Stimulated activated CD4-positive, alpha-beta T cell treated with anti-CD3 and anti-CD28 coated beads, Interleukin-15, amount 100 ng/mL, for 48 hours (primary cell): ENCODE measurements at regions not wholly inside any gene's neighbourhood (a gene's known extent, or its start where the extent isn't known, plus 50 kb on each side); places are given as distances from the start of the nearest gene placed in this dataset.

Source experiments
- DNase-seq, 2 donors: peaks; one replicate each; pipeline ENCODE4 v3.0.0-alpha.2; 2020; ENCODE audit warnings: low read depth in 2 of 2

- no peak for DNase-seq
These were observed 109.2 kb upstream of the ETS2 start for GRCh38 chr21:38696579-38696978.

DNA sequence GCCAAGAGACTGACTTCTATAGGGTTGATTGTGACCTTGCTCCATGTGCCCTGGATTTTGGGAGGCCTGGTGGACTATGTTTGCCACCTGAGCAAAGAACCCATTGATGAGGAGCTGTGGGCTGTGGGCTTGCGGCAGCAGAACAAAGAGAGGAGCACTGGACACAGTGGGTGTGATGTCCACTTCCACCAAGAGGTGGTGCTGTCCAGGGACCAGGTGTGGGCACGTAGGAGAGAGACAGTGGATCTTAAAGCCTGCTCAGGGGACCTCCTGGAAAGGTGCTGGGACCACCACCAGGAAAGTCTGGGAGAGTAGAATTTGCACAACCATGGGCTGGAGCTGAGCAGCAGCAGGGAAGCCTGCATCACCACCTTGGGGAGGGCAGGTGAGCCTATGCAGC is 106.7 kb upstream of the ETS2 start:
- DNase-seq, result no peak

DNA sequence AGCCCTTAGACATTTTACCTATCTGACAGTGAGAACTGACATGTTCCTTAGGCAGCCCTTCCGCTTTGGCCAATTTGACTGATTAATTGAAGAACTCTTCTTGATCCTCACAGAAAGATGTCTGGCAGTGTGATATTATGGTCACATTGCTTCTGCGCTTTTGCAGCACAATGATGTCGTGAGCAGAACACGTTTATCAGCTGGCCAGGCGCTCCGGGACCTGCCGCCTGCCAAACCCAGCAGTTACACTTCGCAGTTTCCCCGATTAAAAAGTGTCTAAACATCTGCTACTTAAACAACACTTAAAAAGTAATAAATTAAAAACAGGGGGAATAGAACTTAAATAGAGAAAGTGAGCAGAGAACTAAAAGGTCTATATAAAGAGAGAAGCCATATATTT is 103.5 kb upstream of the ETS2 start:
- DNase-seq, result no peak

DNA sequence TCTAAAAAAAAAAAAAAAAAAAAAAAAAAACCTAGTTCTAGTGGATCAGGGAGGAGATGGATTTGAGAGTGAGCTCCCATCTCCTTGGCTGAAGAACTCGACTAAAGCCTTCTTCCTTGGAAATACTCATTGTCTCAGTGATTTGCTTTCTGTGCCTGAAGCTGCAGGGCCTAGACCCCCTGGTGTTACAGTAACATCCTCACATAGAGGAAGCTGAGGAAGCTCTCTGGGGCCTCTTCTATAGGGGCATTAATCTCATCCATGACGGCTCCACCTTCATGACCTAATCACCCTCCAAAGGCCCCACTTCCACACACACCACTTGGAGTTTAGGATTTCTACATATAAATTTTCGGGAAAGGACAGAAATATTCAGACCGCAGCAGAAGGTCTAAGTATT is 95.9 kb upstream of the ETS2 start:
- DNase-seq, result no peak

- DNase-seq, result no peak
These were observed 93.7 kb upstream of the ETS2 start for GRCh38 chr21:38712071-38712470.

DNA sequence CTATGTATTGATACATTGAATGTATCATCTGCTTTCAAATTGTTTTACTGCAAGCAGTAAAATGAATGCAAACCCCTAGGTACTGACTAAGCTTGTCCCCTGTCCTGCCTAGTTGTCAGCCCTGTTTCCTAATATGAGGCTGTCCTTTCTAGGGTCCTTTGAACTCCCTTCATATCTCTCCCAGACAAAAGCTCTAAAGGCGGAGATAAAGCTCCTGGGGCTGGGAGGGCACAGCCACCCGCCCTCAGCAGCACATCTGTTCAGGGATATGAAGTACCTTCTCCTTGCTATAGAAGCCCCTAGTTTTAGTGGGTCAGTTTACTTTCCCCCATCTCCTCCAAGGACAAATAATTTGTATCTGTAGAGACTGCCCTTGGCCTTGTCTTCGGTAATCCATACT is 93.1 kb upstream of the ETS2 start:
- DNase-seq, result no peak

DNA sequence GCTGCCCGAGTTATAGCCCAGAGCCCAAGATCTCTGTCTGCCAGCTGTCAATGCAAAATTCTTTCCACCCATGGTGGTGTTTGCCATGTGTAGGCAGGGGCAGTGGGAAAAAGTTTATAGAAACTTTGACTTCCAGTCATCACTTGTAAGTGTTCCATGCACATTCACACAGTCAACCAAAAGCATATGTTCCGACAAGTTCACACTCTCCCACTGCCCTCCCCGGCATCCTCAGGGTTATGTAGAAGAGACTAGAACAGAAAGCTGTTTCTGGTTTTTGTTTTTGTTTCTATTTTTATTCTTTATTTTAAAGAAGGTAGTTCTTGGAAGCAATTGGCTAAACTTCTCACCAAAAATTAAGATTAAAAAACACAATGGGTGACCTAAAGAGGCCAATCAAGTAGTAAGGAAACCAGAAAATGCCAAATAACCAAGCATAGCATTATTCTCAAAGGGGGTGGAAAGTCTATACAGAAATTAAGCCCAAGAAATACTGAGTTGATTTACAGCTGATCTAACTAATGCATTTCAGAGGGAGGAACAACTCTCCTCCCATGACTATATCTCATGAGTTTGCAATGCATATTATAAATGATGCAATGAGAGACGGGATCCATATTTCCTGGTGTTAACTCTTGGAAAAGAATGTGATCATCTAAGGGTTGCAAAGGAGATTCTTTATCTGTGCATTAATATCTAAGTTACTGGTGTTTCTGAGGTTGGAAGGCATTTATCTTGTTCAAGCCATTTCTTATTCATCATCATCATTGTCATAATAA is 91.5 kb upstream of the ETS2 start:
- DNase-seq, result no peak

DNA sequence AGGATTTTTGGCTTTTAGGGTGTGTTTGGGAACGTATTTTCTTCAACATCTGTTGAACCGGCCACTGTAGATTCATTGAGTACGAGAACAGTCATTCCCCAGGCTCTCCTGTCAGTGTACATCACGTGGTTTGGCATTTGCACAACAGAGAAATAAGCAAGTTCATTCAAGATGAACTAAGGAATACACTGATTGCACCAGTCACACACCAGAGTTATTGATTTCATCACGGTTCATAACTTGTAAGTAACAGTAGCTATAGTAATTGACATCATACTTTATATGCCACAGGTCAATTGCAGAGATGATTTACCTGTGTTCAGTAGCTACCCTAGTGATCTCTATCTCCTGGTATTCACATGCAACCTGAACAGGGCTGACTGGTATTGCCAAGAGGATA is 90.7 kb upstream of the ETS2 start:
- no peak for DNase-seq

GRCh38 chr21:38716088-38716487 is 89.6 kb upstream of the ETS2 start:
- DNase-seq, result no peak

- no peak for DNase-seq
These were observed 88.8 kb upstream of the ETS2 start for GRCh38 chr21:38716942-38717341.

DNA sequence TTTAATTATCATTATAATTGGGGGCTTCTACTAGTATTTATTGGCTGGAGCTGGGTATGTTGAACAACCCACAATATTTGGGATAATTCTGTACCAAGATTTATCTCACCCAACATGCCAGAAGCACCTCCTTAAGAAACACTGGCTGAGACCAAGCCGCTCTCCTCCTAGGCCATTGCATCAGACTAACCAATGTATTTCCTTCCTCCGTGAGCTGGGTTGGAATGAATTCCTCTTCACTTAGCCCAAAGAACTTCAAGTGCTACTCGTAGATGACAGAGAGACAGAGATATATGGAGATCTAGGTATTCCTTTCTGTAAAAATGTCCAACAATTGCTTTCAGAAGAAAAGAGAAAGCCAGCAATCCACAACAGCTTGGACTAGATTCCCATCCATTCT is 87.2 kb upstream of the ETS2 start:
- no peak for DNase-seq

DNA sequence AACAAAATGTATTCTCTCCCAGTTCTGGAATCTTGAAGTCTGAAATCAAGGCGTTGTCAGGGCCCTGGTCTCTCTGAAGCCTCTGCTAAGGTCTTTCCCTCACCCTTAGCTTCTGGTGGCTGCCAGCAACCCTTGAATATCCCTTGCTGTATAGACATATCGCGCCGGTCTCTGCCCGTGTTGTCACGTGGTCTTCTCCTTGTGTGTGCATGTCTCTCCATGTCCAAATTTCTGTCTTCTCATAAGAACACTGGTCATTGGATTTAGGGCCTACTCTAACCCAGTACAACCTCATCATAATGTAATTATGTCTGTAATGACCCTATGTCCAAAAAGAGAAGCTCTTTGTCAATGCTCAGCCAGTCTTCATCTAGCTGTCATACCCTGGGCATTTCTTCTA is 85.7 kb upstream of the ETS2 start:
- DNase-seq, result no peak

DNA sequence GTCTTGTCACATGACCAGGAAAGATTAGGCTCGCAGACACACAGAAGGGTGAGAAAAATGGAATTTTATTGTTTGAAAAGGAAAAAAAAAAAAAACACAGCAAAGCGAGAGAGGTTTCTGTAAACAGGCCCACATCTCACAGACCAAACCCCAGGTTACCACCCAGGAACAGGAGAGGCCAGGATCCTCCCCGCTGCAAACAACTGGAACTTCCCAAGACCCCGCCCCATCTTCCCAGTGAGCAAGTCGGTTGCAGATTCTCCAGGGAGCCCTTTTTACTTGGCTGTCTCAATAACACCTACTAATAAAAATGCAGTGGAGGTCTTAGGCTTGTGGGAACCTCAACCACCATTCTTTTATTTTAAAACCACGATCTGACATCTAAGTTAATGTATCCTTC is 84.7 kb upstream of the ETS2 start:
- no peak for DNase-seq

DNA sequence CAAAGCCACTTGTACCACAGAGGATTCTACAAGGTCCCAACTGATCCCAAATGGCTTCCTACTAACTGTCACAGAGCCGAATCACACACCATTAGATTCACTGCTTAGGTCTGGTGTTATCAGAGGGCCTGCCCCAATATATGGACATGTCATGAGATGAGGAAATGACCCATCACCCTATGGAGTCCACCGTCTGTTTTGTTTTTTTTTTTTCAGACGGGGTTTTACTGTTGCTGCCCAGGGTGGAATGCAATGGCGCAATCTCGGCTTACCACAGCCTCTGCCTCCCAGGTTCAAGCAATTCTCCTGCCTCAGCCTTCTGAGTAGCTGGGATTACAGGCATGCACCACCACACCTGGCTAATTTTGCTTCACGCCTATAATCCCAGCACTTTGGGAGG is 83.8 kb upstream of the ETS2 start:
- DNase-seq, result no peak

DNA sequence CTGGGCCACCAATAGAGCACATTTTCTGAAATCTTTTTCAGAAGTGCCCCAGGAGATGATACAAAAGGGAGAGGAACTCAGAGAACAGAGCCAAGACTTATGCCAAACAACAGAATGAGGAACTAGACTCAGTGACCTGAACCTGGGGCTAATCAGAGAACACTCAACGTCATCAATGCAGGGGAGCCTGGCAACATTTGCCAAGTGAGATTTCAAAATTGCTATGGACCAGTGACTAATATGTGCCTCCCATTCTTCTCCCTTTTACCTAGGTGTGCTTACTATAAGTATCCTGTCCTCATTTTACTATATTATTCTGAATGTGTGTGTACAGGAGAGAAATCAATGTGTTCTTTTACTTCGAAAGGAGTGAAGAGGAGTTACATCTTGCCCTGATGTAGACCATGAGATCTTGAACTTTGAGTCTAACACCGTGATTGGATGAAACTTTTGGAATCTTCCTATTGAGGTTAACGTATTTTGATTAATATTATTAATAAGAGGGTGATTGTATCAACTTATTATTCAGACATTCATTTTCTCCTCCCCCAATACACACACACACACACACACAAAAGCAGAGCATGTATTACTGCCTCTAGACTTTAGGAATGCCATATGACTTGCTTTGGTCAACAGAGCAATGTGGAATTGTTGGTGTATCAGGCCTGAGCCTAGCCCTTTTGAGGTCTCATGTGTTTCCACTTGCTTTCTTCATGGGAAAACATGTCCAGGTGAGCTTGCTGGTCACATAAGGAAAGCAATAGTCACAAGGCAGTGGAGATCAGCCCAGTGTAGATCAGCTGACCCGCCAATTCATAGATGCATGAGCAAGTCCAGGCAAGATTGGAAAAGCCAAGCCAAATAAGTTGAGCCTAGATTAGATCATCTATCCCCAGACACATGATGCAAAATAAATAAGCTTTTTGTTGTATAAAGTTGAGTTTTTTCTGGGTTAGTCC is 80.3 kb upstream of the ETS2 start:
- DNase-seq, result no peak

- no peak for DNase-seq
These were observed 79.2 kb upstream of the ETS2 start for GRCh38 chr21:38726482-38726881.

- DNase-seq, result no peak
These were observed 76.4 kb upstream of the ETS2 start for GRCh38 chr21:38729291-38729690.

- DNase-seq, result no peak
These were observed 75.9 kb upstream of the ETS2 start for GRCh38 chr21:38729754-38730379.

GRCh38 chr21:38733972-38734546 is 71.7 kb upstream of the ETS2 start:
- DNase-seq, result peak; percentile 14 to 60

DNA sequence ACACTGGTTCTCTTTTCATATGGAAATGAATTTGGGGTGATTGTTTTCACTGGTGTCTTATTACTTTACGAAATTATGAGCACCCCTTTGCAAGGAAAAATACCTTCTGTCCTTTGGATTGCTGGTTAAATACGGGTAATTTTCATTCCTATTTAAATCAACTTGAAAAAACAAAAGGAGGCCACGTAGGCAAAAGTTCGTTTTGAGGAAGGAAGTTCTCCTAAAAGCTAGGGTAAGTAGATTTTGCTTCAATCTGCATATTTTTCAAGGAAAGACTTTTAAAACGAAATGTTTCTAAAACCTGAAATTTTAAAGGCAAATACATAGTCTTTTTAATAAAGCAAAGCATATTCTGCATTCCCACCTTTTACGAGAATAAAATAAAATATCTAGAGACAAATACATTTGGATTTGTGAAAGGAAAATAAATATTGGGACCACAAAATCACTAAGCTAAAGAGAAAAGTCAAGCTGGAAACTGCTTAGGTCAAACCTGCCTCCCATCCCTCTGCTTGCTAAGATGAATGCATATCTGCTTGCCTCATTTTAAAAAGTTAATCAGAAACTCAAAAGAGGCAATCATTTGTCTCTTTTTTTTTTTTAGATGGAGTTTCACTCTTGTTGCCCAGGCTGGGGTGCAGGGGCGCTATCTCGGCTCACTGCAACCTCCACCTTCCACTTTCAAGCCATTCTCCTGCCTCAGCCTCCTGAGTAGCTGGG is 70.9 kb upstream of the ETS2 start:
- no peak for DNase-seq

DNA sequence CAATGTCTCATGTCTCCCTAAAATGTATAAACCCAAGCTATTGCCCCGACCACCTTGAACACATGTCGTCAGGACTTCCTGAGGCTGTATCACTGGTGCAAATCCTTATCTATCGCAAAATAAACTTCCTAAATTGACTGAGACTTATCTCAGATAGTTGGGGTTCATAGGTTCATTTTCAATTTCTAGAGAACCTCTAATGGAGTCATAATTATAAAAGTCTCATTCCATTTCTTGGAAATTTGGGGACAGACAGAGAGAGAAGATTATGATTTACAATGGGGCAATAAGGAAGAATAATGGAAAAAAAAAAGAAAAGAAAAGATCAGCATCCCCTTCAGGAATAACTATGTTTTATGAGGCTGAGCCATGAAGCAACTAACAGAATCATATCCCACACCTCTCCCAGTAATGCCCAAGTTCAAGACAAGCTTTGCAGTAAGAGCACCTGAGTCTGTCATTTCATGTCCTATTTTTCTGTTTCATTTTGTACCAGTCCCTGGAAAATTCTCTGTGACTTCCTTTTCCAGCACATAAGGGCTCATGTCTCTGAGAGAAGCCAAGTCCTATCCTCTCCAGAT is 70.0 kb upstream of the ETS2 start:
- no peak for DNase-seq
